GM18498 (cell line): ENCODE measurements at regions not wholly inside any gene's neighbourhood (a gene's known extent, or its start where the extent isn't known, plus 50 kb on each side); places are given as distances from the start of the nearest gene placed in this dataset.

ENCODE experiments used
- ATAC-seq: cut with Tn5 transposase; IDR thresholded peaks from one replicate; pipeline ENCODE4 v1.9.1; 2021; ENCODE audit warnings: mild to moderate bottlenecking, moderate library complexity; ENCODE audit not compliant: unreplicated experiment

DNA sequence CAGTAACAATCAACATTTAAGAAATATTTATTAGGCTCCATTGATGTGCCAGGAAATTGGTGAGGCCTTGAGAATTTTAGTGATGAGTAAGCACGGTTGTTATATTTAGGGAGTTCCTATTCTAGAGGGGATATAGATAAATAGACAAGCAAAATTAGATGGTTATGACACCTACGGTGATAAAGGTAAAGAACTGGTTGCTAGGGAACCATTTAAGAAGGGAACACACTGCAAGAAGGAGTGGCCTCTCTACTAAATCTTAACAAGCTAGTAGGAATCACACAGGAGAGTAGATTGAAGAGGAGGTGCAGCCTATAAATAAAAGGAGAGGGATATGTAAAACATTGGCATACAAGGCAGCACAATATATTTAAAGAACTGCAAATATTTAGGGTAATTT is 155.2 kb downstream of the LRIG3 start:
- no peak for ATAC-seq

- no peak for ATAC-seq
Observed at GRCh38 chr12:58765653-58766512, 154.4 kb downstream of the LRIG3 start.

DNA sequence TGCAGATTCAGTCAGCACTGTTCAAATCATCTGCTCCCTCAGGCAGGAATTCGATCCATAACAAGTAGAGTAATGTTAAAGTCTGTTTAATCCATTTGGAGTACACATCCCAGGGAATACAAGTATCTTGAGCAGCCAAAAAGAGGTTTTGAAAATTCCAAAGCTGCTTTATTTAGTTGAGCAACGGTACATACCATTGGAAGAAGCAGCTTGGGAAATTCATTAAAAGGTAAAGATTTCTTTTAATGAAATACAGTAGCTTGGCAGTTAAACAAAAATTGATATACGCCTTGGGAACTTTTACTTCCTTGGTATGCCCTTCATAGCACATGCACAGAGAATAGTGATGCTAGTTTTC is 153.8 kb downstream of the LRIG3 start:
- no peak for ATAC-seq

DNA sequence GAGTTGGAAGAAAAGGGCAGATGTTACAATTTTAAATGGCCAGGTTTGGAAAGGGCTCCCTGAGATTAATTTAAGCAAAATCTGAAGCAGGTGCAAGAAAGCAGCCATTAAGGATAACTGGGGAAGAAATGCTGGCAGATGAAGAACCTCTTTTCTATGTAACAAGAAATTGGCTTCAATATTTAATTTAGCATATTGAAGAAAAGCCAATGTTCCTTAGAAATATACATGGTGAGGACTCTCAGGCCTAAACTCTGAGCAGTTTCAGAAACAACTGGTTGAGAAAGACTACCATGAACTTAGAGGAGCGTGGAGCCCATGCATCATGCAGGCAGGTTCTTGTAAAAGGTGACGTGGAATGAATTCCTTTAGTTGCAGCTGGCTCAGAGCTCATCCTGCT is 152.8 kb downstream of the LRIG3 start:
- ATAC-seq = no peak

DNA sequence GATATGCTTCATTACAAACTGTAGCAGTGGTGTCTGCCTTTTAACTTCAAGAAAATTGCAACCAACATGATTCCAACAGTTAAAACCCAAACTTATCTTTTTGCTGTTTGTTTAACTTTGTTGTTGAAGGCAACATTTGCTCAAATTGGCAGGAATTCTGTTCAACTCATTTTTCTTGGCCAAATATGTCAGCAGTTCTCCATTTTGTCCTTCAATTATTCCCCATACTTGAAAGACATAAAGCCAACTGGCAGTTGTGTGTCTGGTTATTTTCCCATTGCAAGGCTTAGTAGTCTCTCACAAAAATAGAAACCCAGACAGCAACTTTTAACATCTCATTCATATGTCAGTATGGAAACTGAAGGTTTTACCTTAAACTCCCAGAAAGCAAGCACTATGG is 146.3 kb downstream of the LRIG3 start:
- ATAC-seq = no peak

GRCh38 chr12:58774731-58775130 is 145.6 kb downstream of the LRIG3 start:
- ATAC-seq = no peak

DNA sequence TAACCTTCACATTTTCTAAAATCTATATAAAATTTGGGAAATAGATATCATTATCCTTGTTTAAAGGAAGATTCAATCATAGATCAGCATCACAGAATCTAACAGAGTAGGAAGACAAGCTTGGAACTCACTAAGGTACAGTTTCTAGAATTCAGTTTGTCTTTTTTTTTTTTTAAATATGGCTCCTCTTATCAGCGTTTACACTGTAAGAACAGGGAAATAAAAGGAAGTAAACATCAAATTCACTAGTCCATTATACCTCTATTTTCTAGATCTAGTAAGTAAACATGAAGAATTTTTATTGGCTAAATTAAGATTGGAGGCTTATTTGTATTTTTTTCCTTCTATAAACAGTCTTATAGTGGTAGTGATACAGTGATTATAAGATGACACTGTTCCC is 144.9 kb downstream of the LRIG3 start:
- ATAC-seq = no peak

DNA sequence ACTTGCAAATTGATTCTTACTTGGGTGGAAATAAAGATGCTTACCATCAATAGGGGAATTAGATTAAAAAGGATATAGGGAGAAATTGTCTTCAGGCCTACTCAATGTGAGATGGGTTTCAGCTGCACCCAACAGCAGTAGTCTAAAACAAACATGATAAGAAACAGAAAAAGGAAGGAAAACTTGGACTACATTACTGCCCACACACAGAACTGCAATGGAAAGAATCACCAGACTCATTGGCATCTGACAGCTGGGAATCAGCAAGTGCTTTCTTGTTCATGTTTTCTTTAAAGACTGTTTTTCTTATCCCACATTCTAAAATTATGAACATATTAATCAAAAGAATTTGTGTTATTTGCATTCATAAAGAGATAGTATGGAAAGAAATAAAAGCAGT is 144.2 kb downstream of the LRIG3 start:
- ATAC-seq = no peak

GRCh38 chr12:58777815-58778214 is 142.5 kb downstream of the LRIG3 start:
- ATAC-seq = no peak

DNA sequence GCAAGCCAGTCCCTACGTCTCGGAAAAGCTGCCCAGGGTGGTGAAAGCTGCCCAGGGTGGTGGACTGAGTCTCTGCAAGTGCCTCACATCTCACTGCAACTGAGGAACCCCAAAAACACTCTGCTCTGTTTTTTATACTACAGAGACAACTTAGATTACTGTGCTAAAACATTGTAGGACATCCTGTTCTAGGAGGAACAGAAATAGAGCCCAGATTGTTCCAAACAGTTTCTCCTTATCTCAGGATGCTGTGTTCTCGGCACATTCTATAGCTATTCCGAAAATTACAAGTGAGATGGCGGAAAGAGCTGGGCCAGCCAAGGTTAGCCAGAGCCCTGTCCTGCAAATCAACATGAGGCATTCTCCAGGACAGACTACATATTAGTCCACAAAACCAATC is 138.7 kb downstream of the LRIG3 start:
- ATAC-seq = no peak

DNA sequence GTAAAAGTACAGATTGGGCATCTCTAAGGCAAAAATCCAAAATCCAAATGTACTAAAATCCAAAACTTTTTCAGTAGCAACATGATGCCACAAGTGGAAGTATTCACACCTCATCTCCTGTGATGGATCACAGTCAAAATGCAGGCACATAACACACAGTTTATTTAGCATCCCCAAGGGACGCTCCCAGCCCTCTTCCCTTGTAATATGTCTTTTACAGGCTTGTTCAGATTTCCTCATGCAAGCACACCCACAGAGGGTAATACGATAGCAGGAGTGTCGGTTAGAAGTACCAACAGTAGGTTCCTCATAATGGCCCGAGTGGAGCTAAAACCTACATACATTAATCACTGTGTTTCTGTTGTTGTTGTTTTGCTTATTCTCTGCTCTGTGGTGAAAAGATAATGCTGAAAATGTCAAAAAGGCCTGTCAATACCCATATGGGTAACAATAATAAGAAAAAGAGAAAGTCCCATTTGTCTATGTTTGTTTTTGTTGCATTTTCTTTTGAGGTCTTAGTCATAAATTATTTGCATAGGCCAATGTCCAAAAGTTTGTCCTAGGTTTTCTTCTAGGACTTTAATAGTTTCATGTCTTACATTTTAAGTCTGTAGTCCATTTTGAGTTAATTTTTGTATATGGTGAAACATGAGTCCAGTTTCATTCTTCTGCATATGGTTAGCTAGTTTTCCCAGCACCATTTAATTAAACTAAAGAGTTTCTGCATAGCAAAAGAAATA is 133.1 kb downstream of the LRIG3 start:
- ATAC-seq = no peak

DNA sequence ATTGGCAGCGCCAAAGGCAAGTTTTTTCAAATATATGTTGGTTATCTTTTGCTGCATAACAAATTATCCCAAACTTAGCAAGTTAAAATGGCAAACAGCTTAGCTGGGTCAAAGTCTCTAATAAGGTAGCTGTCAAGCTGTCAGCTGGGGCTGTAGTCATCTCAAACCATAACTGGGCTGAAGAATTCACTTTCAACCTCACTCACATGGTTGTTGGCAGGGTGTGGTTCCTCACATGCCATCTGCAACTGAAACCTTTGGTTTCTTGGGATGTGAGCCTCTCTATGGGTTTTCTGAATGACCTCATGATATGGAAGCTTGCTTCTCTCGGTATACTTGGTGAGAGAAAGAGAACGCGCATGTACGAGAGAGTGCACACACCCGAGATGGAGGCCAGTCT is 125.4 kb downstream of the LRIG3 start:
- ATAC-seq = no peak

DNA sequence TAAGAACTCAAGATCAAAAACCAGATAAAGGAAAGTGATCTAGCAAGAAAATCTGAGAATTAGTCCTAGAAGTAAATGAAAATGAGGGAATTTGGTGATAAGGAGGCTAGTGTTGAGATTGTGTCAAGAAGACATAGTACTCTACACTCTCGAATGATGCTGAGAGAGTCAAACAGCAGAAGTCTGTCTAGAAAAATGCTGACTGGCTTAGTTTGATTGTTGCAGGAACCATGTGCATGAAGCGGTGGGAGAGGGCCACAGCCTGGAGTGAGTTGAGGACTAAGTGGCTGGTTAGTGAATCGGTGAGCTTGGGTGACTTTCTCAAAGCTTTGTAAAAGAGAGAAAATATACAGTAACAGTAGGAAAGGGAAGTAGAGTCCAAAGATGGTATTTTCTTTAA is 124.5 kb downstream of the LRIG3 start:
- ATAC-seq = no peak

- ATAC-seq = no peak
Observed at GRCh38 chr12:58801986-58802385, 118.3 kb downstream of the LRIG3 start.

DNA sequence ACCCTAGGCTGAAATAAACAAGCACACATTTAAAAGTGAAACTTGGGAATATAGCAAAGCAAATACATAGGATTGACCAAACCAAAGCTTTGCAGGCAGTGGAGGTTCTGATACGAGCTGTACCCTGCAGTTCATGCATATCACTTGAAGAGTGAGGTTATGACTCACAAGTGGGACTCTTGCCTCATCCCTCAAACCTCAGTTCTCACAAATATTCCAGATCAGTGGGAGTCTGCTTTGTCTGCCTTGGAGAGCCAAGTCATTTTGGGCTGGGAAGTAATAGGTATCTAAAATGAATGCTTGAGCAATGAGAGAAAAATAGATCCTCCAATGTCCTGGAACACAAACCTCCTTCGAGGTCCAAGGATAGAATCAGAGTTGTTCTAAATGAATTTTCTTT is 116.4 kb downstream of the LRIG3 start:
- ATAC-seq = no peak

- ATAC-seq = peak; percentile 72
Observed at GRCh38 chr12:58804749-58805148, 115.6 kb downstream of the LRIG3 start.

- no peak for ATAC-seq
Observed at GRCh38 chr12:58809064-58809607, 111.2 kb downstream of the LRIG3 start.

GRCh38 chr12:58811346-58811745 is 109.0 kb downstream of the LRIG3 start:
- ATAC-seq = no peak

GRCh38 chr12:58812214-58812613 is 108.1 kb downstream of the LRIG3 start:
- ATAC-seq = no peak

- ATAC-seq = no peak
Observed at GRCh38 chr12:58814036-58814435, 106.3 kb downstream of the LRIG3 start.

DNA sequence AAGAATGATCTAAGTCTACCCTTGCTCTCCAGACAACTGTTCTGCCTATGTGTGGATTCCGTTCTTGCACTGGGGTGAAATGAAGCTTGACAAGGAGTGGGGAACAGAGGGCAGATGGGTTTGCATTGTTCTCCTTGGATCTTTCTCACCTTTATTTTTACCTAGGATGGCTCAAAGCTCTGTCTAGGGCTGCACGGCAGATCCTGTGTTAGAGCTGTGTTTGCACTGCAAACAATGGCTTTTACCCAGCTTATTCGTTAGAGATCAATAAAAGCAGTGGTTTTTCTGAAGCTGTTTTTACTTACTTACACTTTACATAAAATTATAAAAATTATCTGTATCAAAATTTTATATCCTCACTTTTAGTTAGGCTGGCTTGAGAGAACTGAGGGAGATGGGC is 105.1 kb downstream of the LRIG3 start:
- ATAC-seq = no peak

DNA sequence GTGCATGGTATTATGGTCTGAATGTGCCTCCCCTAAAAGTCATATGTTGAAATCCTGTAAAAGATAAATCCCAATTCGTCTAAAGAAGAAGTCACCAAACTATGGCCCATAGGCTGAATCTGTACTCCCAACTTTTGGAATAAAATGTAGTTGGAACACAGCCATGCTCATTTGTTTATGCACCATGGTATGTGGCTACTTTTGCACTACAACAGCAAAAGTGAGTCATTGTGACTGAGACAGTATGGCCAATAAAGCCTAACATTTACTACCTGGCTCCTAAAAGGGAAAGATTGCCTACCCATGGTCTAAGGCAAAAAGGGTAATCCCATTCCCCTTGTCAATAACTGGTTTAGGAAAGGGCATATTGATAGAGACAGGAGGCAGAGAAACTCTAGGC is 101.8 kb downstream of the LRIG3 start:
- ATAC-seq = no peak
